HEK293 (cell line): ENCODE measurements at regions not wholly inside any gene's neighbourhood (a gene's known extent, or its start where the extent isn't known, plus 50 kb on each side); places are given as distances from the start of the nearest gene placed in this dataset.

Experiments
- CTCF ChIP-seq: fragments of 450-650 bp; formaldehyde crosslinking; IDR thresholded peaks from 2 replicates; pipeline ENCODE4 v1.5.1; 2016; ENCODE audit warnings: missing biosample characterization, missing genetic modification characterization
- GLI4 ChIP-seq: fragments of 450-650 bp; formaldehyde crosslinking; IDR thresholded peaks from 2 replicates; pipeline ENCODE4 v1.5.1; 2016; ENCODE audit warnings: missing biosample characterization, missing genetic modification characterization
- HOXA7 ChIP-seq: sonication (generic); formaldehyde crosslinking; IDR thresholded peaks from 2 replicates; pipeline ENCODE4 v1.8.1; 2022; ENCODE audit warnings: missing genetic modification reagents, borderline replicate concordance
- PBX3 ChIP-seq: sonication (generic); formaldehyde crosslinking; IDR thresholded peaks from 2 replicates; pipeline ENCODE4 v1.8.1; 2022; ENCODE audit warnings: mild to moderate bottlenecking, moderate library complexity, missing genetic modification reagents
- REST ChIP-seq: fragments of 450-650 bp; formaldehyde crosslinking; IDR thresholded peaks from 2 replicates; pipeline ENCODE4 v1.5.1; 2016; ENCODE audit warnings: missing biosample characterization, missing genetic modification characterization
- ZNF174 ChIP-seq: fragments of 450-650 bp; formaldehyde crosslinking; IDR thresholded peaks from 2 replicates; pipeline ENCODE4 v1.5.0; 2017; ENCODE audit warnings: missing biosample characterization, mild to moderate bottlenecking, missing genetic modification characterization
- ZNF239 ChIP-seq: fragments of 450-650 bp; formaldehyde crosslinking; IDR thresholded peaks from 2 replicates; pipeline ENCODE4 v1.5.1; 2016; ENCODE audit warnings: missing biosample characterization, missing genetic modification characterization
- ZNF24 ChIP-seq: fragments of 450-650 bp; formaldehyde crosslinking; IDR thresholded peaks from 2 replicates; pipeline ENCODE4 v1.5.1; 2016; ENCODE audit warnings: missing biosample characterization, missing genetic modification characterization
- ZNF449 ChIP-seq: fragments of 450-650 bp; formaldehyde crosslinking; IDR thresholded peaks from 2 replicates; pipeline ENCODE4 v1.5.1; 2017; ENCODE audit warnings: missing biosample characterization, mild to moderate bottlenecking, missing genetic modification characterization, moderate library complexity
- ZNF48 ChIP-seq: fragments of 450-650 bp; formaldehyde crosslinking; IDR thresholded peaks from 2 replicates; pipeline ENCODE4 v1.5.1; 2016; ENCODE audit warnings: missing biosample characterization, missing genetic modification characterization
- ZNF701 ChIP-seq: fragments of 450-650 bp; formaldehyde crosslinking; IDR thresholded peaks from 2 replicates; pipeline ENCODE4 v1.5.1; 2016; ENCODE audit warnings: missing biosample characterization, missing genetic modification characterization

- TF ChIP-seq ZNF449 (tag by site-specific recombination) (no peak), CTCF (tag by site-specific recombination) (no peak), ZNF239 (tag by site-specific recombination) (no peak), ZNF24 (tag by site-specific recombination) (no peak), ZNF174 (tag by site-specific recombination) (no peak), REST (tag by site-specific recombination) (no peak), GLI4 (tag by site-specific recombination) (no peak), HOXA7 (CRISPR knock-in tag) (no peak), ZNF701 (no peak), ZNF48 (no peak), PBX3 (CRISPR knock-in tag) (no peak)
Measured at GRCh38 chr3:104785947-104786346, 580.8 kb upstream of the ALCAM start.
